NT2/D1 (cell line): ENCODE measurements at regions not wholly inside any gene's neighbourhood (a gene's known extent, or its start where the extent isn't known, plus 50 kb on each side); places are given as distances from the start of the nearest gene placed in this dataset.
"Not testable (repeated sequence)": the region's sequence is repeated elsewhere in the genome, so short reads cannot be mapped to it uniquely, and the experiment has no call there.

ENCODE experiments used
- DNase-seq: peaks from one replicate; pipeline ENCODE4 v3.0.0-alpha.2; 2011; ENCODE audit warnings: low read depth, low spot score
- H3K27me3 ChIP-seq: 2 replicates; pipeline ENCODE4 v1.6.0; 2011; ENCODE audit warnings: mild to moderate bottlenecking; ENCODE audit not compliant: insufficient read length, insufficient read depth
- H3K36me3 ChIP-seq: 2 replicates; pipeline ENCODE4 v1.6.1; 2011; ENCODE audit warnings: mild to moderate bottlenecking, low read length, mixed read lengths; ENCODE audit not compliant: insufficient read depth, insufficient read length
- H3K4me1 ChIP-seq: 2 replicates; pipeline ENCODE4 v1.5.1; 2011; ENCODE audit not compliant: insufficient read depth, insufficient read length
- H3K4me3 ChIP-seq: 2 replicates; pipeline ENCODE4 v1.5.1; 2011; ENCODE audit warnings: low read depth; ENCODE audit not compliant: insufficient read length
- H3K9ac ChIP-seq: 2 replicates; pipeline ENCODE4 v1.6.0; 2011; ENCODE audit warnings: low read depth; ENCODE audit not compliant: insufficient read length
- H3K9me3 ChIP-seq: 2 replicates; pipeline ENCODE4 v1.5.1; 2011; ENCODE audit warnings: mild to moderate bottlenecking, low read length; ENCODE audit not compliant: insufficient read depth
- SUZ12 ChIP-seq: IDR thresholded peaks from 2 replicates; pipeline ENCODE4 v1.6.1; 2011; ENCODE audit not compliant: insufficient read length, insufficient read depth; ENCODE audit errors: extremely low read depth
- YY1 ChIP-seq: IDR thresholded peaks from 2 replicates; pipeline ENCODE4 v1.6.1; 2011; ENCODE audit not compliant: insufficient read length, insufficient read depth
- ZNF274 ChIP-seq: IDR thresholded peaks from 2 replicates; pipeline ENCODE4 v1.6.1; 2011; ENCODE audit warnings: mild to moderate bottlenecking, low read depth, low read length

DNA sequence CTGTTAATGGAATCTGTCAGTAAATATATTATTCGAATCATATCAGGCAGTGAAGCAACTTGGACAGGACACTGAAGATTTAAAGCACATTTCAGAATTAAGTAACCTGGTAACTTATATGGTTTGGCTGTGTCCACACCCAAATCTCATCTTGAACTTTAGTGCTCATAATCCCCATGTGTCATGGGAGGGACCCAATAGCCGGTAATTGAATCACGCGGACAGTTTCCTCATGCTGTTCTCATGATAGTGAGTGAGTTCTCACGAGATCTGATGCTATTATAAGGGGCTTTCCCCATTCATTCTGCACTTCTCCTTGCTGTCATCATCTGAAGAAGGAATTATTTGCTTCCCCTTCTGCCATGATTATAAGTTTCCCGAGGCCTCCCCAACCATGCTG, 83.2 kb upstream of the COL1A2 start:
- no peak for TF ChIP-seq YY1
- TF ChIP-seq ZNF274: no peak
- TF ChIP-seq SUZ12: no peak
- no peak overlapping the region for H3K4me3 ChIP-seq
- no peaks in the 10 kb centered on the region for H3K9me3 ChIP-seq
- H3K27me3 ChIP-seq: no peaks in the 10 kb centered on the region
- DNase-seq: no peak
- H3K4me1 ChIP-seq: no peaks in the 10 kb centered on the region
- no peaks in the 10 kb centered on the region for H3K36me3 ChIP-seq
- no peak overlapping the region for H3K9ac ChIP-seq

DNA sequence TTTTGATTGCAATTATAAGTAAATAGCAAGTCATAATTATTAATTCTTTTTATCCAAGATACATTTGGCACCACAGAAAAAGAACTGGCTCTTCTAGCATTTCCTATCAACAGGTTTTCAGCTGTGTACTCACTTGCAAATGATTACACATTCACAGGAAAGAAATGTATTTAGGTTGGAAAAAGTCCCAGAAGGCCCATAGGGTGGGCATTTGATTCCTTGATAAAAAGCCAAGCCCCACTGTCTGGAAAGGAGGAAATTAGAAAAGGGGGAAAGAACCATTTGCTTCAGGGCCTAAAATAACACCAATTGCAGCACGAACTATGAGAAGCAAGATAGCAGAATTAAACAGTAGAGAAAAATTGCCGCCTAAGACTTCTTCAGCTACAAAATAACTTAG, 80.8 kb upstream of the COL1A2 start:
- no peak overlapping the region for H3K4me3 ChIP-seq
- no peaks in the 10 kb centered on the region for H3K9me3 ChIP-seq
- H3K36me3 ChIP-seq: no peaks in the 10 kb centered on the region
- H3K27me3 ChIP-seq: no peaks in the 10 kb centered on the region
- TF ChIP-seq SUZ12: no peak
- no peak for TF ChIP-seq ZNF274
- no peak for TF ChIP-seq YY1
- DNase-seq: no peak
- H3K4me1 ChIP-seq: no peaks in the 10 kb centered on the region
- H3K9ac ChIP-seq: no peak overlapping the region

DNA sequence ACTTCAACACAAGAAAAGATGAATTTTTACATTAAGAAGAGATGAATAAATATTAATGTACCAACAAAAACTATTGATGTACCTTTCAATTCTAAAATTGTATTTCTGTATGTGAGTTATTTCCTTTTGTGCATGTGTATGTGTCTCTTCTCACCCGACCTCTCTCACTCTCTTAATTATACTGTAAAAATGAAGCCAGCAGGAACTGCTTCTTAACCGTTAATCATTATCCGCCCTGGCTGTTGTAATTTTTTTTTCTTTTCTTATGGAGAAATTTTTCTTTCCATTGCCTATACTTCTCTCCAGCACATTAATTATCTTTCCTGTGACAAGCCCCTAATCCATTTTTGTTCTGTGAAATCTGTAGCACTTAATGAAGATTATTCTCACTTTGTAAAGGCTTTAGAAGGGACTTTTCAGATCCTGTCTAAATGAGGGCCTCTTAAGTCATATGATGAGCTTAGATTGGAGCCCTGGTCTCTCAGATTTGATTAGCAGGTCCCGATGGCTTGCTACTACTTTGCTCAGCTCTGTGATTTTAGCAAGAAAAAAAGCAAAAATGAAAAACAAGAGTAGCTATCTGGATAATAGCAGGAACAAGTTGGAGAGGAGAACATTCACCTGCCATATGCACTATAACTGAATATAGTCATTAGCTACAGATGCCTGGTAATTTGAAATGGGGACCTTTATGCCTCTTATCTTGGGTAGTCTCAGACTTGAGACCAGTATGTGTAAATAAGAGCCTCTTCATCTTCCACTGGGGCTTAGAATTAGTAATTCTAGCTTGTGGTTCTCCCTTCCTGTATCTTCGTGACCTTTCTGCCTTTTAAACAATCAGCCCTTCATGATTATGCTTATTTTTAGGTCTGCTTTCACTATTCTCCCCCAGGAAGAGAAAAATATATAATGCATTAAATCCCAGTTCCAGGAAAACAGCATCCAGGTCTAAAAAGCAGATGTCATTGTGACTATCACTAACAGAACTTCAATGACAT, 80.0 kb upstream of the COL1A2 start:
- no peak for DNase-seq
- no peaks in the 10 kb centered on the region for H3K36me3 ChIP-seq
- H3K4me1 ChIP-seq: no peaks in the 10 kb centered on the region
- no peak overlapping the region for H3K4me3 ChIP-seq
- no peaks in the 10 kb centered on the region for H3K9me3 ChIP-seq
- no peaks in the 10 kb centered on the region for H3K27me3 ChIP-seq
- no peak for TF ChIP-seq ZNF274
- no peak for TF ChIP-seq YY1
- TF ChIP-seq SUZ12: no peak
- no peak overlapping the region for H3K9ac ChIP-seq

DNA sequence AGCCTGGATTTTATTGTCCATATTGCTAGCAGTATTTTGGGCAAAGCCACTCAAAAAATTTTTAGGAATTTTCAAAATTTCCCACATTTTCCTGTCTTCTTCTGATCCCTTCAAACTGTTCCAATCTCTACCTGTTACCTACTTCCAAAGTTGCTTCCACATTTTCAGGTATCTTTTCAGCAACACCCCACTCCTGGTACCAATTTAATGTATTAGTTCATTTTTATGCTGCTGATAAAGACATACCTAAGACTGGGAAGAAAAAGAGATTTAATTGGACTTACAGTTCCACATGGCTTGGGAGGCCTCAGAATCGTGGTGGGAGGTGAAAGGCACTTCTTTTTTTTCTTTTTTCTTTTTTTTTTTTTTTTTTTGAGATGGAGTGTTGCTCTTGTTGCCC, 73.6 kb upstream of the COL1A2 start:
- not testable (repeated sequence) for H3K9me3 ChIP-seq, H3K36me3 ChIP-seq, H3K27me3 ChIP-seq, H3K9ac ChIP-seq, DNase-seq, H3K4me3 ChIP-seq, H3K4me1 ChIP-seq

DNA sequence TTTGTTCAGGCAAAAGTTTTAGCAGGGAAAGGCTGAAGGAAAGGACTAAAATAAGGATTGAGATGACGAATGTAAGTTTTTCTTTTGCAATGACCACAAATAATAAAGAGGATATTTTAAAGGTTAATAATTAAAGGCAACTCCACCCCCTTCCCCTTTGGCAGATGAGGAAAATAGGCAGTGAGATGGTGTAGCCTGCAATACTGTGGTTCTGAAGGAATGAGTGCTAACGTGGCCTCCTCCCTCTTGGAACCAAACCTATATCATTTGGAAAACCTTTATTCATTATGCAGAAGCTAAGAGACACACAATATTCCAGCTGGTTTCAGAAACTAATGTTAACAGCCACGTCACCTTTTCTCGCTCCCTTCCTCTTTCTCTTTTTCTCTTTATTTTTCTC, 70.9 kb upstream of the COL1A2 start:
- H3K9me3 ChIP-seq: no peaks in the 10 kb centered on the region
- DNase-seq: no peak
- H3K4me1 ChIP-seq: no peaks in the 10 kb centered on the region
- H3K4me3 ChIP-seq: no peak overlapping the region
- H3K27me3 ChIP-seq: no peaks in the 10 kb centered on the region
- no peak for TF ChIP-seq SUZ12
- TF ChIP-seq YY1: no peak
- no peak for TF ChIP-seq ZNF274
- H3K9ac ChIP-seq: no peak overlapping the region
- H3K36me3 ChIP-seq: no peaks in the 10 kb centered on the region

DNA sequence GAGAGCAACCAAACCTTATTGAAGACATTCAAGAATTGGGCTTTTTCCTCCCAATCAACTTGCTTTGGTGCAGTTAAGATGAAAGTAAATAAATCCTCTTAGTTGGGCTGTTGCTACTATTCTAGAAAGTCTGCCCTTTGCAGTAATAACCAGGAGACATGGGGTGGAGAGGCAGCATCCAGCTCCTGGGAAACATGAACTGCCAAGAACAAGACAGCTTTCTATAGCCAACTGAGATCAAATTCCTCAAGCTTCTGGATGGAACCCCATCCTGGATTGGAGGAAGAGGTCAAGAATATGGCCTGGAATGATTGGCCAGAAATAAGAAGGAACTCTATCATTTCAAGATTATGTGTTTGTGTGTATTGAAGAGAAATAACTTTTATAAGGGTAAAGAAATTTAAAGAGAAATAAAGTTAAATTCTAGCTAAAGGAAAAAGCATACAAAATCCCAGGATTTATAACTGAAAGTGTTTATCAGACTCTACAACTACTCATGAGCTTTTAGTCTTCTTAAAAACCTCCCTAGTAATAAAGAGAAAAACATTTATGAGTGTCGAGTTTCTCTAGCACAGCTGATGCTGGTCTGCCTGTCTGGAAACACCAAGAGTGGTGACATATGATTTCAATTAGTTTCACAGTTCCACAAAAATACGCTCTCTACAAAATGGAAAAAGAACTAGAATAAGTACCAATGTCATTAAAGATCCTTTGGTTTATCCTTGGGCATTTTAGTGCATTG, 70.1 kb upstream of the COL1A2 start:
- Histone ChIP-seq H3K9me3 (no peaks in the 10 kb centered on the region), H3K4me1 (no peaks in the 10 kb centered on the region), H3K36me3 (no peaks in the 10 kb centered on the region), H3K4me3 (no peak overlapping the region), H3K9ac (no peak overlapping the region), H3K27me3 (no peaks in the 10 kb centered on the region)
- DNase-seq: no peak
- TF ChIP-seq YY1 (no peak), SUZ12 (no peak)

DNA sequence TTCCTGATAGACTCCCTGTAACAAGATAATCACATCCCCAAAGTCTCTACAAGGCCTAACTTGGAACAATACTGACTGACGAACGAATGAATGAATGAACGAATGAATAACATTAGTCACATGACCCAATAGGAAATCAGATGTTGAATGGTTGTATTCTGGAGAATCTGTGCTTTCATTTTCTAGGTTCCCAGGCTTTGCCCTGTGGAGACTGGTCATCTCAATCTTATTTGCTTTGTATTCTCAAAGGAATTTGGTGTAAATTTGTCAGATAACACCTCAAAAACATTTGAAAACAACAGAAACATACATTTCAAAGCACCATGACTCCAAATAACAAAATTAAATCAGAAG, 69.6 kb upstream of the COL1A2 start:
- DNase-seq: no peak
- no peaks in the 10 kb centered on the region for H3K27me3 ChIP-seq
- TF ChIP-seq SUZ12 (no peak), ZNF274 (no peak), YY1 (no peak)
- H3K4me1 ChIP-seq: no peaks in the 10 kb centered on the region
- H3K36me3 ChIP-seq: no peaks in the 10 kb centered on the region
- H3K9ac ChIP-seq: no peak overlapping the region
- H3K9me3 ChIP-seq: no peaks in the 10 kb centered on the region
- H3K4me3 ChIP-seq: no peak overlapping the region
